Vagina (tissue), 2 donors: ENCODE measurements at regions not wholly inside any gene's neighbourhood (a gene's known extent, or its start where the extent isn't known, plus 50 kb on each side); places are given as distances from the start of the nearest gene placed in this dataset.

Experiments
- CTCF ChIP-seq, 3 experiments: fragments of 450-650 bp in 2 of 3; fragments of 200-600 bp in 1 of 3; sonication (generic) in 1 of 3; IDR thresholded peaks; one replicate each; pipeline ENCODE4 v1.5.1; 2017 to 2019; ENCODE audit warnings: antibody characterized with exemption in 3 of 3, mild to moderate bottlenecking in 2 of 3, moderate library complexity in 2 of 3
- POLR2A ChIP-seq, 2 donors: fragments of 450-650 bp; IDR thresholded peaks; one replicate each; pipeline ENCODE4 v1.6.1; 2017; ENCODE audit warnings: antibody characterized with exemption in 2 of 2, mild to moderate bottlenecking in 2 of 2, moderate library complexity in 2 of 2

GRCh38 chr10:84706875-84707274 is 378.5 kb downstream of the CCSER2 start:
- no peak for TF ChIP-seq CTCF (IDR thresholded peaks at IDR 0.05)
- no peak for TF ChIP-seq POLR2A (IDR thresholded peaks at IDR 0.05)
